Cardiac muscle cell (in vitro differentiated cells and primary cell): ENCODE measurements at regions not wholly inside any gene's neighbourhood (a gene's known extent, or its start where the extent isn't known, plus 50 kb on each side); places are given as distances from the start of the nearest gene placed in this dataset.

Experiments used
- DNase-seq, 2 donors: peaks; one replicate each; pipeline versions ENCODE4 v3.0.0 to v3.0.0-alpha.2; 2010 to 2017; ENCODE audit warnings: low read depth in 1 of 2, low spot score in 1 of 2
- H3K27ac ChIP-seq: fragments of 200-600 bp; sonication (generic); 2 replicates; pipeline ENCODE4 v1.5.1; 2016
- H3K27me3 ChIP-seq: fragments of 200-600 bp; sonication (generic); 2 replicates; pipeline ENCODE4 v1.6.0; 2016; ENCODE audit warnings: control low read depth
- H3K36me3 ChIP-seq: fragments of 200-600 bp; sonication (generic); 2 replicates; pipeline ENCODE4 v1.5.1; 2016; ENCODE audit warnings: control low read depth
- H3K4me1 ChIP-seq: fragments of 200-600 bp; sonication (generic); 2 replicates; pipeline ENCODE4 v1.8.1; 2017; ENCODE audit warnings: low read depth, mild to moderate bottlenecking, mixed run types
- H3K4me3 ChIP-seq: fragments of 200-600 bp; sonication (generic); 2 replicates; pipeline ENCODE4 v1.5.1; 2016; ENCODE audit warnings: mild to moderate bottlenecking
- H3K9me3 ChIP-seq: fragments of 200-600 bp; sonication (generic); 2 replicates; pipeline ENCODE4 v1.5.1; 2017; ENCODE audit warnings: low read depth, mild to moderate bottlenecking, control low read depth
- CTCF ChIP-seq: IDR thresholded peaks from 2 replicates; pipeline ENCODE4 v1.5.1; 2012; ENCODE audit warnings: low read depth, mild to moderate bottlenecking, low read length

GRCh38 chr3:81105789-81106488, 655.5 kb downstream of the GBE1 start:
- no peaks in the 10 kb centered on the region for H3K9me3 ChIP-seq
- no peak for TF ChIP-seq CTCF
- H3K4me3 ChIP-seq: no peak overlapping the region
- H3K27ac ChIP-seq: no peak overlapping the region
- H3K4me1 ChIP-seq: no peaks in the 10 kb centered on the region
- no peaks in the 10 kb centered on the region for H3K36me3 ChIP-seq
- no peak for DNase-seq
- H3K27me3 ChIP-seq: no peaks in the 10 kb centered on the region

GRCh38 chr3:81105206-81105605, 656.2 kb downstream of the GBE1 start:
- Histone ChIP-seq H3K4me3 (no peak overlapping the region), H3K27ac (no peak overlapping the region), H3K27me3 (no peaks in the 10 kb centered on the region), H3K4me1 (no peaks in the 10 kb centered on the region), H3K36me3 (no peaks in the 10 kb centered on the region), H3K9me3 (no peaks in the 10 kb centered on the region)
- no peak for DNase-seq
- TF ChIP-seq CTCF: no peak

GRCh38 chr3:81097889-81098288, 663.6 kb downstream of the GBE1 start:
- no peak for DNase-seq
- TF ChIP-seq CTCF: no peak
- H3K27ac ChIP-seq: no peak overlapping the region
- H3K9me3 ChIP-seq: no peaks in the 10 kb centered on the region
- H3K4me1 ChIP-seq: no peaks in the 10 kb centered on the region
- no peaks in the 10 kb centered on the region for H3K36me3 ChIP-seq
- H3K4me3 ChIP-seq: no peak overlapping the region
- no peaks in the 10 kb centered on the region for H3K27me3 ChIP-seq

GRCh38 chr3:81095956-81096355, 665.5 kb downstream of the GBE1 start:
- no peaks in the 10 kb centered on the region for H3K4me1 ChIP-seq
- H3K9me3 ChIP-seq: no peaks in the 10 kb centered on the region
- H3K27me3 ChIP-seq: no peaks in the 10 kb centered on the region
- no peak for DNase-seq
- no peak overlapping the region for H3K4me3 ChIP-seq
- no peak for TF ChIP-seq CTCF
- no peak overlapping the region for H3K27ac ChIP-seq
- no peaks in the 10 kb centered on the region for H3K36me3 ChIP-seq

- no peak overlapping the region for H3K27ac ChIP-seq
- no peak for DNase-seq
- H3K9me3 ChIP-seq: no peaks in the 10 kb centered on the region
- H3K4me1 ChIP-seq: no peaks in the 10 kb centered on the region
- no peaks in the 10 kb centered on the region for H3K36me3 ChIP-seq
- H3K4me3 ChIP-seq: no peak overlapping the region
- H3K27me3 ChIP-seq: no peaks in the 10 kb centered on the region
- TF ChIP-seq CTCF: no peak
Measured at GRCh38 chr3:81094986-81095385, 666.5 kb downstream of the GBE1 start.

GRCh38 chr3:81087607-81088006, 673.8 kb downstream of the GBE1 start:
- no peak for DNase-seq
- H3K27ac ChIP-seq: no peak overlapping the region
- TF ChIP-seq CTCF: no peak
- H3K36me3 ChIP-seq: no peaks in the 10 kb centered on the region
- no peaks in the 10 kb centered on the region for H3K4me1 ChIP-seq
- H3K9me3 ChIP-seq: no peaks in the 10 kb centered on the region
- no peak overlapping the region for H3K4me3 ChIP-seq
- H3K27me3 ChIP-seq: no peaks in the 10 kb centered on the region
